Cerebellar cortex (tissue), 1 donor: ENCODE measurements at regions not wholly inside any gene's neighbourhood (a gene's known extent, or its start where the extent isn't known, plus 50 kb on each side); places are given as distances from the start of the nearest gene placed in this dataset.

Source experiments
- DNase-seq: peaks from one replicate; pipeline ENCODE4 v3.0.0-alpha.2; 2015; ENCODE audit warnings: low spot score

- DNase-seq: no peak
These were observed 71.2 kb upstream of the DUSP10 start for GRCh38 chr1:221812905-221813597.

- DNase-seq: no peak
These were observed 70.3 kb upstream of the DUSP10 start for GRCh38 chr1:221812088-221812752.

DNA sequence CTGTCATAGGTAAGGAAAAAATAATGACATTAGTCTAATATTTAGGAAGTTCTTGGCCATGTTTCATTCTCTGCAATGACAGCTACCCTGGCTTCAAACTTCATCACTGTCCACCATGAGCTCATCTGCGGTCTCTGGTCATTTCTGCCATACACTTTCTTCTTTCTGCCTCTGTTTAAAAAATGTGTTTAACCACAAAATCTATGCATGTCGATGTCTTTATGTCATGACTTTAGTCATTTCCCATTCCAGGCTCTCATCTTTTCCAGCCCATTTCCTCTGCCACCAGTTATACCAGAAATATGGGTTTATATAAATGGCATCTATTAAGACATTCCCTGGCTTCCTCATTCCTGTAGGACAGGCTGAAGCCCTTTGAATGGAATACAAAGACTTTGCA, 68.5 kb upstream of the DUSP10 start:
- DNase-seq: no peak

GRCh38 chr1:221809091-221810029, 67.5 kb upstream of the DUSP10 start:
- no peak for DNase-seq

DNA sequence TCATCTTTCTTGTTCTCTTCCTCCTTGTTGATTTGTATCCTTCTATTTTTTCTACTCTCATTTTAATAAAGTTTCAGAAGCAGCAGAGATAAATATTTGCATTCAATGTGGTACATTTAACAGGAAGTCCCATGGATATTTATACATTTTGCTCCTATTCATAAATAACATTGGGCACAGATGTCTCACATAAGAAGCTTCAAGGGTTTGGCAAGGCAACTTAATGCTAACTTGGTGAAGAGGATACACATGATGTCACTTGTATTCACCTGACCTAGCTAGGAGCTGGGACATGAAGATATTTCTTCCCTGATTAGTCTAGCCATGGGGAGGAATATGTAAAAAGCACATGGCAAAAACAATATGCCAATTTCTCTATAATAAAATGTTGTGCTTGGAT, 65.1 kb upstream of the DUSP10 start:
- no peak for DNase-seq

DNA sequence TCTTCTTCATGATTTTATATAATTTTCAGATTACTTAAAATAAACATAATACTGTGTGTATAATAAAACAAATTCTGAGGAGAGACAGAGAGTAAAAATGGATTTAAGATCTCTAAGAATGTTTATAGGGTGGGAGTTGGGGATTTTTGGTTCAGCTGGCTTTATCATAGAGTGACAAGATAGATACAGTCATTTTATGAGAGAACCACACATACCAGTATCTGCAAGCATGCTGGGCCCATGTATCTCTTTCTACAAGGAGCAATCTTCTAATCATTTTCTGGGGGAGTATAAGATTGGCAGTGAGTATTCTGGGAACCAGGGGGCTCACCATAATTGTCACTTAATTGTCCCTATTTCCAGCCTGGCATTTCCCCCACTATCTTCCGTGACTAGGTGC, 64.3 kb upstream of the DUSP10 start:
- DNase-seq: no peak

DNA sequence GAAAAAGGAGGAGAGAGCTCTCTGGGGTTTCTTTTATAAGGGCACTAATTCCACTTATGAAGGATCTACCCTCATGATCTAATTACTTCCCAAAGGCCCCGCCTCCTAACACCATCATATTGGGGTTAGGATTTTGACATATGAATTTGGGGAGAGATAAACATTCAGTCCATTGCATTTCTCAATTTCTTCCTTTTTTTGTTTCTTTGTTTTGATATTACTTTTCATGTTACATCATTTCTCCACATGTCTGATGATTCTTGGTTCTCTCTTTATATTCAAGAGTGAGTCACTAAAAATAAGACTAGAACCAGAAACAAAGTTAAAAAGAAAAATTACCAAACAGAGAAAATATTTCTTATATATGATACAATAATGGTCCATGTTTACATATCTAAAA, 63.2 kb upstream of the DUSP10 start:
- no peak for DNase-seq

DNA sequence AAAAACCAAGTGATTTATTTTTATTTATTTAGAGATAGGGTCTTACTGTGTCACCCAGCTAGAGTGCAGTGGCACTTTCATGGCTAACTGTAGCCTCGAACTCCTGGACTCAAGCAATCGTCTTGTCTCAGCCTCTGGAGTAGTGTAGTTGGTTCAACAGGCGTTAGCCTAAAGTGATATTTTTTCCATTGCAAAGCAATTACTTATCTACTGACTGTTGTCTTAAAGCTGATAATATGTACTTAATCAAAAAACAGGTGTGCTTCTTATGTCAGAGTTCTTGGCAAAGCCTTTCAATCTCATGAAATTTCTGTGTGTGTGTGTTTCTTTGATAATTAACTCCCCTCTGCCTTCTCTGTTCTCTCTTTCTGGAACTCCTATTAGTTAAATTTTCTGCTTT, 62.4 kb upstream of the DUSP10 start:
- DNase-seq: no peak

DNA sequence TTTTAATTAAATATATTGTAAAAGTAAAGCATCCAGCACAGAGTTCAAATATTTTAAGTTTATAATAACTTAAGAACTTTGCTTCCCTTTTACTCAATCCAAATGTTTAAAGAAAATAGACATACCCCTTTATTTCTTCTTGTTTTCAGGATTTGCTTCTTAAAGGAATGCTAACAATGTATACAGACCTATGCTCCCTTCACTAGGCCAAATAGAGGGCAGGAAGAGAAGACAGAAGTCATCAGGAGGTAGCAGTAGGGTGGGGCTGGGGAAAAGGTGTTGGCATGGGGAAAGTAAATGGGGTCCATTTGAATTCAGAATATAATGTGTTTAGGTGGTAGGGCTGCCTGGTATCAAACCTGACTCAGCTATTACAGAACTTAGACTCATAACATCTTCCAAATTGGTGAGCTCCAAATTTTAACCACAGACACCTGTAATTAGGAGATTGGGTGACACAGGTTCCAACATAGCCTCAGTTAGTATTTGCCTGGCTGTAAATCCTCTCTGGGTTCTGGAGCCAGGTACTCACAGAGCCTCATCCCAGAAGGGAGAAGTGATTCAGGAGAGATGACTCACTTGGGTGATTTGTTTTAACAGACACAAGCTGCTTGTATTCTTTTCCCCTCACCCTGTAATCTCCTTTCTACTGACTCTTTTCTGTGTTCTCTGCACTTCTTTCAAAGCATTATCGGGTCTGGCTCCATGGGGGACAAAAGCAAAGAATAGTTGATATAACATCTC, 60.1 kb upstream of the DUSP10 start:
- DNase-seq: no peak

- no peak for DNase-seq
These were observed 59.4 kb upstream of the DUSP10 start for GRCh38 chr1:221801251-221801661.

GRCh38 chr1:221800831-221801230, 58.9 kb upstream of the DUSP10 start:
- DNase-seq: no peak

DNA sequence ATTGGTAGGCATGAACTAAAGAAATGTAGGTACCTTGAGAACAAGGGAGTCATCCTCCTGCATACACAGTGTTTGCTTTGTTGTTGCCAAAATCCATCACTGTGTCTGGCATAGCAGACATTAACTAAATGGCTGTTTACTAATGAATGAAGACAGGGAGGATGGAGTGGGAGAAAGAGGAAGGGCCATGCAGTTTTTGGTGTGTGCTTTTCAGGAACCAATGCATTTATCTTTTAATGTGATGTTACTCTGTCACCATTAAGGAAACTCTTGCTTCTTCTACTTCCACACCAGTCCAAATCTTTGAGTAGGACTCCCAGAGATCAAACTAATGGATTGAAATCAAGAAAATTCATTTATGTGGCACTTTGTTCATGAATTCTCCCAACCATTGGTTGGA, 55.6 kb upstream of the DUSP10 start:
- DNase-seq: no peak

GRCh38 chr1:221796700-221797099, 54.8 kb upstream of the DUSP10 start:
- DNase-seq: no peak

GRCh38 chr1:221795380-221795779, 53.5 kb upstream of the DUSP10 start:
- DNase-seq: no peak

DNA sequence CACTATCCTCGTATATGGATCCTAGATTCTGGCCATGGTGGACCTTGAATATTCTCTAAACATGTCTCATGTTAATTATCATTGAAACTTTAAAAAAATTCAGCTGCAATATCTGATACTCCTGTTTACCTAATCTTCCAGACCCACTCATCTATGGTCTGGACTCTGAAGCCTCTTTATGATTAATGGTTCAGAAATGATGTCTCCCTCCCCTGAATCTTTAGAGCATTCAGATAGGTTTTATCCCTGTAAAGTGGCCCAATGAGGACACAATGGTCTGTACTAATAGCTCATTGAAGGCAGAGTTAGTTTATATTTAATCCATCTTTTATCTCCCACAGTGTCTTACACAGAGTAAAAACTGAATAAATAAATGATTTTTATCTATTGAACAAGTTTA, 53.0 kb upstream of the DUSP10 start:
- DNase-seq: no peak

DNA sequence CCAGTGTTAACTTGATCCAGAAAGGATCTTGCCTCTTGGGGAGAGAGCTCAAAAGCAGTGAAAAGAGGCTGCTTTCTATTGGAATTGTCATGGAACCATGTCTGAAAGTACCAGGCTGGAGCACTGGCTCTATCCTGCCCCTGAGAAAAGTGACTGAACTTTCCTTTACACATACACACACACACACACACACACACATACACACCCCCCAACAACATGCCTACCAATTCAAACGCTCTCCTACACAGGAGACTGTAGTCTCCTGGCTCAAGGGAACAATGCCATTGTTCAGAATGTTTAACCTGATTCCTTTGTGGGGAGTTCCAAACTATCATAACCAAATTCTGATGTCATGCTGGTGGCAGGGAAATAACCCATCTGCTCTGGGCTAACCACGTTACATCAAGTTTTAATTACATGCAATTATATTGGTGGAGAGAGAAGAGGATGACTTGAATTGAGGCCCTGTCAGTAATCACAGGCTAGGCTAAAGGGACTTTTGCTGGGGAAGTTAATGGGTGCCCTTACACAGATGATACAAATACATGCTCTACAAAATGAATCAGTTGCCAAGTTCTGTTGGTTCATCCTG, 52.3 kb upstream of the DUSP10 start:
- DNase-seq: no peak

GRCh38 chr1:221793439-221794078, 51.7 kb upstream of the DUSP10 start:
- no peak for DNase-seq

DNA sequence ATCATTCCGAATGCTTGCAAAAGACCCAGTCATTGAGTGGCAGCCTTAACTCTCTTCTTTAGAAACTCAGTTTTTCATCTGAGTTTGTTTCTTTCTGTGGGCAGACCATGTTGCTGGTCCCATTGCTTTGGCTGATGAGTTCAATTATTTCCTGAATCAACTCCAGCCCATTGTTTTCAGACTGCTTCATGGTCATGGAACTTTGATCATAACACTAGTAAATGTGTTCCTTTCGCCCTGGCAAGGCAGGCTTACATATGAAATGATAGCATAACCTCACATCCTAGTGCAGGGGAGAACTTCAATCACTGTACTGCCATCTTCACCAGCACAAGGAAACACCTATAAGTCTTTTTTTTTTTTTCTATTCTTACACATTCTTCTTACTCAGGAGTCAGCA, 50.0 kb upstream of the DUSP10 start:
- DNase-seq: no peak
